ACHN (cell line): ENCODE measurements at regions not wholly inside any gene's neighbourhood (a gene's known extent, or its start where the extent isn't known, plus 50 kb on each side); places are given as distances from the start of the nearest gene placed in this dataset.
"Not testable (repeated sequence)": the region's sequence is repeated elsewhere in the genome, so short reads cannot be mapped to it uniquely, and the experiment has no call there.

Source experiments
- DNase-seq: peaks from one replicate; pipeline ENCODE4 v3.0.0-alpha.2; 2015
- in situ Hi-C: cut with HindIII; loops from 2 replicates; pipeline ENCODE4 v1.10.0; 2017; ENCODE audit warnings: low sequenced_read_pairs, low pct_ligation_motif_present, low pct_unique_long_range_greater_than_20kb

DNA sequence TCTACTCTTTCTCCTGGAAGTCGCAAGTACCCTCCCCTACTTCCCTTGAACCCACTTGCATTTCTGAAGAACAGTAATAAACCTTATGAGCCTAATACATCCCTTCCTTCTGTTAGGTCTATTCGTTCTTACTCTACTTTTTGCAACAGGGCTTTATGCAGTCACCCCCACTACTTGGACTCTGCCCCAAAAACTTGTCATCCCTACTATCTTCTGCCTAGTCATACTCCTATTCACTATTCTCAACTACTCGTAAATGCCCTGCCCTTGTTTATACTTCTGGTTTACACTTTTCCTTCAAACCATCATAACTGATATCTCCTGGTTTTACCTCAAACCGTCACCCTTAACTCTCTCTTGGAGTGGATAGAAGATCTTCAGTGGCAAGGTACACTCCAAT lies 55.2 kb upstream of the SLIT2 start:
- in situ Hi-C loops = no loop called here
- DNase-seq = no peak

DNA sequence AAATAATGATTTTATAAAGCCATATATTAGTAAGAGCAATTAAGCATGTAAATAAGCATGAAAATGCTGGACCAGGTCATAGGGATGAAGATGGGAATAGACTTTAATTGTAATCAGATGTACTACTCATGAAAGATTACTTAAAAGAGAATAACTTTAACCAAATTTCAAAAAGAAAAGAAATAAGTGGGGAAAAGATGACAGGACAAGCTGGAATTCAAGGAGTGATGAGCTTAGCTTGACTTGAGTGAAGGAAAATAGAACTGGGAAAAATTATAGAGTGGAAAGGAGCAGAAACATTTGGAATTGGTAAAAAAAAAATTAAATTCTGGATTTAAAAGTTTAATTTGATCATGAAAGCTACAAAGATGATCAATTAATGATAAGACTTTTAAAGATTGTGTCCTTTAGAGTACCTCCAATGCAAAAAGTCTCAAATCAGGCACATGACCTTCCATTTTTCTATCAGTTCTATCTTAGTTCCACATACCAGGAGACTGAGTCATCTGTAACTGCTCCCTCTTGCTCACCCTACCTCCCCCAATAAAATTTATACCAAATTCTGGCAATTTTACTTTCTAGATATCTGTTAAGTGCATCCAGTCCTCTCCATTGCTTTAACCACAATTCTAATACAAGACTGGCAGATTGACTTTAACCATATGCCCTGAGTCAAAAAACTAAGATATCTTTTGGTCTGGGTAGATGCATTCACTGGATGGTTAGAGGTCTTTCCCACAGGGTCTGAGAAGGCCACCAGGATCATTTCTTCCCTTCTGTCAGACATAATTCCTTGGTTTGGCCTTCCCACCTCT lies 56.4 kb upstream of the SLIT2 start:
- DNase-seq = peak; percentile 2
- in situ Hi-C loops = no loop called here

DNA sequence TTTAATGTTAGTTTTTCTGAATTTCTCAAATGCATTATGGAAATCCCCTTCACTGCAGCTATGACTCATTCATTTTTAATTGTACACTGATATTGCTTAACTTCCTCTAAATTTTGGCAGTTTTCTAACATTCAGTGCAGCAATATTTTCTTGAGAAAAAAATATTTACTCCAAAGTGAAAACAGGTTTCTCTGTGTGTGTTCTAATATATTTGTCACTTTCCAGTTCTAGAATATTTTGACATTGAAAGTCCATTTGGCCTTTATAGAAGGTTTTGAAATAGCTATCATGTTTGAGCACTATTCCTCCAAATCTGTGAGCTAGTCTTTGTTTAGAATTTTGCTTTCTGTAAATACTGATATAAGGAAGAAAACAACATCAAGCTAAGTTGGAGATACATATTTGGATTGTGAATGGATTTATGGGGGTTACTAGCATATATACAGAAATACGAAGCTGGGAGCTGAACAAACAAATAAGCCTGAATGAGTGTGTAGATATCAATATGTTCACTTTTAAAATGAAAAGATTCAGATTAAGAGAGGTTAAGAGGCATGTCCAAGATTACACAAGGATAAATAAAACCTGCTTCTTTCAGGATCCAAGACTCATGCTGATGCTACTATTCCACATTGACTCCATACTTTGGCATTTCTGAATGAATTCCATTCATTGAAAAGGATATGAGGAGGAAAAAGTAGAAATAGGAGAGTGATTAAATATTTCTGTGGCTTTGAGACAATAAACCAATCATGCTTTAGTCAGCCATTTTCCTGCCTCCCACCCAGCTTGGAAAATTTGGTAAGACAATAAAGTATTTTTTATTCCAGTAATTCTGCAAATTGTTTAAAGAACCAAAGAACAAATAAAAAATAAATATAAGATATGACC lies 57.3 kb upstream of the SLIT2 start:
- no peak for DNase-seq
- in situ Hi-C loops = no loop called here

DNA sequence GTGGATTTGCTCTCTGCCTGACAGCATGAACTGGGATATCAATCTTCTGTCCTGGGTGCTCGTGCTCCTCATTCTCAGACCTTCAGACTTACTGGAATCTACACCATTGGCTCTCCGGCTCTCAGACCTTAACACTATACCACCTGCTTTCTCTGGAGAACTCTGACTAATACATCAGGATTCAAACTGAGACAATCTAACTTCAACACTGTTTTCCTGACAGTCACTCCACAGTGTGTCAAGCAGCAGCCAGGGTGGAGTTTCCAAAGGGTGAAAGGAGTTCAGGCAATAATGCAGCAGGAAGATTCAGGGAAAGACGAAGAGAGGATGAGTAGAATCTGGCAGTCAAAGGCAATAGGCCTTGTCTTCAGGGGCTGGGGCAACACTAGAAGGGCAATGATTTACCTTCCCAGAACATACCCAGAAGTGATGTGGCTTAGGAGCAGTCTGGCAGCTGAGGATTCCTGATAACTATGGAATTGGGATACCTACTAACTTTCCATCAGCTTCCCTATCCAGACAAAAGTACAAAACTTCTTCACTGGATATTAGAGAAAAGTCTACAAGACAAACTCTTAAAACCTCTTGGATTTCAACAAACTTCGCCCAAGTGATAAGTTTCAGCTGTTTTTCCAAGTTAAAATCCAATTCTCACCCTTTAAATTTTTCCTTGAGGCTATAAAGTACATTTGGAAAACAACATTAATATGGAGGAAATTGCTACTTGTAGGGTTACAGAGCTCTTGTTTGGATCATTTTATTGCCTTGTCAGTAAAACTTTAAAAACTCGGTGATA lies 58.4 kb upstream of the SLIT2 start:
- DNase-seq = no peak

DNA sequence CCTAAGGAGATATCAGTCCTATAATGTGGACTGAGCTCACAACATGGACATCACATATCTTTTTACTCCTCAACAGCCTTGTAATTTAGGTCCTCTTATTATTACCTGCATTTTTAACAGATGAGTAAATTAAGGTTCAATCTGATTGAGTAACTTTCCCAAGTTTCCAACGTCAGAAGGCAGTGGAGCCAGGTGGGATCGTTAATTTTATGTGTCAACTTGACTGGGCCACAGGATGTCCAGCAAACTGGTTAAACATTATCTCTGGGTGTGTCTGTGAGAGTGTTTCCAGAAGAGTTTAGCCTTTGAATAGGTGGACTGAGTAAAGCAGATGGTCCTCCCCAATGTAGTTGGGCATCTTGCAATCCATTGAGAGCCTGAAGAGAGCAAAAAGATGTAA lies 59.0 kb upstream of the SLIT2 start:
- no peak for DNase-seq
- in situ Hi-C loops = no loop called here

More for the DNA sequence above, 58.4 kb upstream of the SLIT2 start:
- in situ Hi-C loops = no loop called here

DNA sequence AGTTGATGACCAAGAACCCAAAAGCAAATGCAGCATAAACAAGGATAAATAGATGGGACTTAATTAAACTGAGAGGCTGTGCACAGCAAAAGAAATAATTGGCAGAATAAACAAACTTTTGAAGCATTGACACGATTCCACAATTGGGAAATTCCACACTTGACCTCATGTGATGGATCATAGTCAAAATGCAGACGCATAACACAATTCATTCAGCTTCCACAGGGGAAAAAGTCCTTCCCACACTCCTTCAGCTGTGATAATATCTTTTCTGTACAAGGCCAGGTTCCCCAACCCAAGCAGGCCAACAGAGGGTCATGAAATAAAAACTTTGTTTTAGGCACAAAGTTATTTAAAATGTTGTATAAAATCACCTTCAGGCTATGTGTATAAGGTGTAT lies 66.6 kb upstream of the SLIT2 start:
- in situ Hi-C loops = no loop called here
- DNase-seq = no peak

DNA sequence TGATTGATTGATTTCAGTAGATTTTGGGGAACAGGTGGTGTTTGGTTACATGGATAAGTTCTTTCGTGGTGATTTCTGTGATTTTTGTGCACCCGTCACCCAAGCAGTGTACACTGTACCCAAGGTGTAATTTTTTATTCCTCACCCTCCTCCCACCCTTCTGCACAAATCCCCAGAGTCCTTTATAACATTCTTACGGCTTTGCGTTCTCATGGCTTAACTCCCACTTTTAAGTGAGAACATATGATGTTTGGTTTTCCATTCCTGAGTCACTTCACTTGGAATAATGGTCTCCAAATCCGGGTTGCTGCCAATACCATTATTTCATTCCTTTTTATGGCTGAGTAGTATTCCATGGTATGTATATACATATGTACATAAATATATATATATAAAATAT lies 68.6 kb upstream of the SLIT2 start:
- DNase-seq, in situ Hi-C loops: not testable (repeated sequence)

DNA sequence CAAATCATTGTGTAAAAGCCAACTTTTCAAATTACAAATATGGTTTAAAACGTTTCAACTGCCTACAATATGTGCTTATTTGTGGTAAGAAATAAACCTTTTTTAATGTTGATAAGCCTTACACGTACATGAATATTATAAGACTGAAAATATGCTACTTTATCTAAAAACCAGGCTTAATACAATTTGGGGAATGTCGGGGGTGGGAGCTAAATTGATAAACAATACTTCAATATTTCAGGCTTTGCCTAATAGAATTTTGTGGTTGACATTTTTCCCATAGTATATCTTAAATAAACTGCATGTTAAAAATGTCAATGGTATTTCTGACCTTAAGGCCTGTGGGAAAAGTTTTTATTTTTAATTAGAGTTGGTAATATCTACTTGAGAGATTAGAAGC lies 69.8 kb upstream of the SLIT2 start:
- no peak for DNase-seq
- in situ Hi-C loops = no loop called here

DNA sequence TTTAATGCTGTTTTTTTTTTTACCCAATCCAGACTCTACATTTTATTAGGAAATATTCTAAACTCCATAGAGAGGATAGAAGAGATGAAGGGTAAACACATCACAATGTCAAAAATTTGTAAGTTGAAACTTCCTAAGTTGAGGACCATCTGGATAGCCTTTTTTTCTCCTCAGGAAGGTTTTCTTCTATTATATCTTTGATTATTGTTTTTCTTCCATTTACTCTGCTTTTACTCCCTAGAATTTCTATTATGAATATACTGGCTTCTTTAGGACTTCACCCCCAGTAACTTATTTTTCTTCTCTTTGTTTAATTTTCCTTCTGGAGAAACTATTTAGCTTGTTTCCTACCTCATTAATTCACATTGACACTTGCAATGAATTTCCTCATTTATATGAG lies 71.2 kb upstream of the SLIT2 start:
- no peak for DNase-seq
- in situ Hi-C loops = no loop called here

DNA sequence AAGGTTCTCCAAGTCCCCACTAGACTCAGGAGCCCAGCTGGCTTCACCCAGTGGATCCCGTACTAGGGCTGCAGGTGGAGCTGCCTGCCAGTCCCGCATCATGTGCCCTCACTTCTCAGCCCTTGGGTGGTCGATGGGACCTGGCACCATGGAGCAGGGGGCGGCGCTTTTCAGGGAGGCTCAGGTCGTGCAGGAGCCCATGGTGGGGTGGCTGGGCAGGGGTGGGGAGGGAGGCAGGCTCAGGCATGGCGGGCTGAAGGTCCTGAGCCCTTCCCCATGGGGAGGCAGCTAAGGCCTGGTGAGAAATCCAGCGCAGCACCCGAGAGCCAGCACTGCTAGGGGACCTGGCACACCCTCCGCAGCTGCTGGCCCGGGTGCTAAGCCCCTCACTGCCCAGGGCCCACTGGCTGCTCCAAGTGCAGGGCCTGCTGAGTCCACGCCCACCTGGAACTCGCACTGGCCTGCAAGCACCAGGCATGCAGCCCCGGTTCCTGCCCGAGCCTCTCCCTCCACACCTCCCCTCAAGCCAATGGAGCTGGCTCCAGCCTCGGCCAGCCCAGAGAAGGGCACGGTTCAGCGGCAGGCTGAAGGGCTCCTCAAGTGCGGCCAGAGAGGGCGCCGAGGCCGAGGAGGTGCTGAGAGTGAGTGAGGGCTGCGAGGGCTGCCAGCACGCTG lies 72.7 kb upstream of the SLIT2 start:
- in situ Hi-C loops = no loop called here
- DNase-seq = no peak

DNA sequence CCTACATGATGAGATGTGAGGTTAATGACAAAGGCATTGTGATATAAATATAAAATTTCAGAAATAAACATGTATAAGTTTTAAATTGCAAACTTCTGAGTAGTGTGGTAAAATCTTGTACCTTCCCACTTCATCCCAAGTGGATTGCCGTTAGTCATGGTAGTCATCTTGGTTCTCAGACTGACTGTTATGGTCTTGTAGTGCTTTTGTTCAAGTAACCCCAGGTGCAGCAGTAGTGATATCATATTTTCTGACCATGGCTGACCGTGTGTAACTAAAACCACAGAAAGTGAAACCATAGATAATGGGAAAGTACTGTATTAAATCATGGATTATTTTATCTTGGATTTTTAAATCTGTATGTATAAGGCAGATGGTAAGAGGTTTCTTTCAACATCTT lies 74.8 kb upstream of the SLIT2 start:
- in situ Hi-C loops = no loop called here
- no peak for DNase-seq

DNA sequence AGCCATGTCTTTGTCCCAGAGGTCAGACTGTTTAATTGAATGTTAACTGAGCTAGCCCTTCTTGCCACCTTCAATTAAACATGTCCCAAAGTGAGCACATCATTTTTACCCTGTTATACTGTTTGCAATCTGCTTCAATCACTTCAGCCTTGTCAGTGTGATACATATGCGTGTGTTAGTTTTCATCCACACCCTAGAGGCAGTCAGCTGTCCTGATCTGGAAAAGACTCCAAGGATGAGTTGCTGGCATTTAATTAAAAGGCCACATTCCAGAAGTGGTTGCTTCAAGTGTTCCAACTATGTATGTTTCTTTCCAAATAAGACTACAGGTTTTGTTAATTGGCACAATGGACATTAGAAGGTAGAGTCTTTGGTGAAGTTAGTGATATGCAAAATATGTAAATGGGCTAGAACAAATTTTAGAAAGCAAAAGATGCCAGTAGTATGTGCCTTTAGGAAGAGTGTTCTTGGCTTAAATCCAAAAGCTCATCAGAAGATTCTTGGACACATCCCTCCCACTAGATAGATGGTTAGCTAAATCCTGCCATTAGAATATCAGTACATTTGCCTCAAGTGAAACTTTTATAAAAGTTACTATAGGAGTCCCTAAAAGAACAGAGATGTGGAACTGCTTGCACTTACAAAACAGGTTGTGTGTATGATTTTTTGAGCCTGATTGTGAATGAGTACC lies 79.5 kb upstream of the SLIT2 start:
- no peak for DNase-seq
- in situ Hi-C loops = no loop called here

DNA sequence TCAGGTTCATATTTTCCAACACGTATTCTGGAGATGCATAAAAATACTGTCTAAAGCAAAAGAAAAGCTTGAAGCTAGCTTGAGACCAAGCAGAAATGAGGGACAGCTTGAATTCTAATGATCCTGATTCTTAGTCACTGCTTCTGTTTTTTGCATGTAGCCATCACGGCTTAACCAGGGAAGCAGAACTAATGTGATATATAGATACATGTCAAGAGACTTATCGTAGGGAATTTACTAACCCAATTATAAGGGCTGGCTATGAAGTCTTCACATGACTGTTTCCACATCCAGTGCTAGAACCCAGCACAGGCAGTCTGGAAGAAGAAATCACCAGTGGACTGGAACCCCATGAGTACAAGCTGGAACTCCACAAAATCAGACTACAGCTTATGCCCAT lies 85.2 kb upstream of the SLIT2 start:
- no peak for DNase-seq
- in situ Hi-C loops = no loop called here

DNA sequence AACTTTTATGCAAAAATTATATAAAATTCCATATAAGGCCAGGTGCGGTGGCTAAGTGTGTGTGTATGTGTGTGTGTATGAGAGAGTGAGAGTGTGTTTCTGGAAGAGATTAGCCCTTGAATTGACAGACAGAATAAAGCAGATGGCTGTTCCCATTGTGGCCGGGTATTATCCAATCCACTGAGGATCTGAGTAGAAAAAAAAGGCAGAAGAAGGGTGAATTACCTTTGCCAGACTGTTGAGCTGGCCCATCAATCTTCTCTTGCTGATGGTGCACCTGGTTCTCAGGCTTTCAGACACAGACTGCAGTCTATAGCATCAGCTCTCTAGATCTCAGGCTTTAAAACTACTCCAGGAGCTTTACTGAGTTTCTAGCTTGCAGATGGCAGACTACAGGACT lies 92.2 kb upstream of the SLIT2 start:
- in situ Hi-C loops = no loop called here
- no peak for DNase-seq

DNA sequence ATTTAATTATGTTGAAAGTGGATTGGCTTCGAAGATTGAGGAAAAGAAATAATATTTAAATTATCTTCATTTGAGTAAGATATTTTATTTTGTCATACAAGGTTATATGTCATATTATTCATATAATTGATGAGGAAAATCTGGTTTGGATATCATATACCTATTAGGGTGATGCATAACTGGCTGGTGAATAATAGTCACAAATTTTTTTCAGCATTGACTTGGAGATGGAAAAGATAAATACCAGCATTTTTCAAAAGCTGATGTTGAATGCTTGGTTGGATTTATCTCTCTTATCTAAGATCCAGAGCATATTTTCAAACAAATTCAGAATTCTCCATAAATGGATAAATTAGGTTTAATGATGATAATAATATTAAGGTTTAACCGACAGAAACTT lies 93.5 kb upstream of the SLIT2 start:
- no peak for DNase-seq
- in situ Hi-C loops = no loop called here

DNA sequence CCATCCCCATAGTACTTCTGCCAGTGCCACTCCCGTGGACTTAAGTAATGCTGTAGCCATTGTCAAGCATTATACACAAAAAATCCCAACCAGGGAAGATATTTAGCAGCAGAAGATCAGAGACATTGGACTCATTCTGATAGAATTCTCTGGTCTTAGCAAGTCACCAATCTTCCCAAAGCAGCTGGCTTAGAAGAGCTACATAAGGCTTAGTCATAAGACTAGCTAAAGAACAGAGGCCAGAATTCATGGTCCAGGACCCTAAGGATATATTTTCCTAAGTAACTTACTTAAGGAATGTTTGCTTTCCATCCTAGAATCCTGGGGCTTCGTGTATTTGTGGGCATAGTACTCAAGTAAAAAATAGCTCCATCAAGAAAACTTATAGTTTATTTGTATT lies 100.3 kb upstream of the SLIT2 start:
- in situ Hi-C loops = no loop called here
- no peak for DNase-seq

DNA sequence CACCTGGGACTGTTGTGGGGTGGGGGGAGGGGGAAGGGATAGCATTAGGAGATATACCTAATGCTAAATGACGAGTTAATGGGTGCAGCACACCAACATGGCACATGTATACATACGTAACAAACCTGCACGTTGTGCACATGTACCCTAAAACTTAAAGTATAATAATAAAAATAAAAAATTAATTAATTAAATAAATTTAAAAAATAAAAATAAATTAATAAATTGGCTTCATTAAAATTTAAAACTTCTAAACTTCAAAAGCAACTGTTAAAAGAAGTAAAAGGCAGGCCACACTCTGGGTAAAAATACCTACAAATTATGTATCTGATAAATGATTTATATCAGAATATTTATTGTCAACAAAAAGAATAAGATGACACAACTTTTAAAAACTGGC lies 102.6 kb upstream of the SLIT2 start:
- DNase-seq, in situ Hi-C loops: not testable (repeated sequence)

DNA sequence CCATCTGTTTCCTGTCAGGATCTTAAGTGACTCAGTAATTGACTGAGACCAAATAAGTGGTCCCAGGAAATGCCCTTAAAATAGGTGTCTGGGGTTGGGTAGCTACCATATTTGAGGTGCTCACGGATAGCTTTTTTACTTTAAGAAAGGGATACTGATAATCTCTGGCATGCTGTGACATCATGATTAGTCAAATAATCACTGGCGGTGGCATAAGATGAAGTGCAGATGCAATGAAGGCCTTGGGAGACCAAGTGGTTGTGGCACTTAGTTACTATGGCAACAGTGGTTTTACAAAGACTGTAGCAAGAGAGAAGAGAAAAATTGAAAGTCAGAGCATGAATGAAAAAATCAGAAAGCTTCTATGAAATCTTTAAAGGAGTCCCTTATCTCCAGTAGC lies 114.5 kb upstream of the SLIT2 start:
- DNase-seq = no peak
- in situ Hi-C loops = no loop called here
